ENCODE measurements at regions not wholly inside any gene's neighbourhood (a gene's known extent, or its start where the extent isn't known, plus 50 kb on each side); places are given as distances from the start of the nearest gene placed in this dataset.

GRCh38 chr16:66007717-66008116, 358.8 kb upstream of the CDH5 start:
- no peaks in the 10 kb centered on the region for H3K9me3 ChIP-seq
- no peaks in the 10 kb centered on the region for H3K36me3 ChIP-seq
- H3K4me1 ChIP-seq = no peaks in the 10 kb centered on the region
- DNase-seq = no peak
- WGBS, 2 donors = 64 to 72% methylated on average over 6 of the region's 6 CpGs
- no peak overlapping the region for H3K4me3 ChIP-seq (replicated peaks in 1 of 3)
- intact Hi-C loops (cut with DNase I) = no loop called here
- H3K27me3 ChIP-seq = no peaks in the 10 kb centered on the region
- no peak overlapping the region for H3K27ac ChIP-seq
- TF ChIP-seq POLR2A (IDR thresholded peaks at IDR 0.05) = no peak
- TF ChIP-seq, protein P1, sequence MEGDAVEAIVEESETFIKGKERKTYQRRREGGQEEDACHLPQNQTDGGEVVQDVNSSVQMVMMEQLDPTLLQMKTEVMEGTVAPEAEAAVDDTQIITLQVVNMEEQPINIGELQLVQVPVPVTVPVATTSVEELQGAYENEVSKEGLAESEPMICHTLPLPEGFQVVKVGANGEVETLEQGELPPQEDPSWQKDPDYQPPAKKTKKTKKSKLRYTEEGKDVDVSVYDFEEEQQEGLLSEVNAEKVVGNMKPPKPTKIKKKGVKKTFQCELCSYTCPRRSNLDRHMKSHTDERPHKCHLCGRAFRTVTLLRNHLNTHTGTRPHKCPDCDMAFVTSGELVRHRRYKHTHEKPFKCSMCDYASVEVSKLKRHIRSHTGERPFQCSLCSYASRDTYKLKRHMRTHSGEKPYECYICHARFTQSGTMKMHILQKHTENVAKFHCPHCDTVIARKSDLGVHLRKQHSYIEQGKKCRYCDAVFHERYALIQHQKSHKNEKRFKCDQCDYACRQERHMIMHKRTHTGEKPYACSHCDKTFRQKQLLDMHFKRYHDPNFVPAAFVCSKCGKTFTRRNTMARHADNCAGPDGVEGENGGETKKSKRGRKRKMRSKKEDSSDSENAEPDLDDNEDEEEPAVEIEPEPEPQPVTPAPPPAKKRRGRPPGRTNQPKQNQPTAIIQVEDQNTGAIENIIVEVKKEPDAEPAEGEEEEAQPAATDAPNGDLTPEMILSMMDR (IDR thresholded peaks at IDR 0.05) = no peak

DNA sequence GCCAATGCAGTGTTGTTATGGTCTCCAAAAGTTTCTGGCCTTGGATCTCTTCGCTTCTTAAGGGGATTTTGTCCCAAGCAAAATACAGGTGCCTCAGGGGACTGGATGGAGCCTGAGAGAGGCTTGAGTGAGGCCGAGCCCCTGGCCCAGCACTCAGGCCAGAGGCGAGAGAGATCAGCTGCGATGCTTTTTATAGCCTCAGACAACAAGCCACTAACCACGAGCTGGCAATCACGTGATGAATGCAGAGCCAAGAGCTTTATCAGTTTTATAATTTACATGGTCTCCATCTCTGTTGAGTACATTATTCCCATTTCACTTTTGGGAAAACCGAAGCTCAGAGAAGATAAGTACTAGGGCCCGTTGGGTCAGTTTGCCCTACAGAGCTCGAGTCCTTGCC, 360.0 kb upstream of the CDH5 start:
- 76 to 89% methylated on average over 9 of the region's 9 CpGs for WGBS, 2 donors
- Histone ChIP-seq H3K27ac (no peak overlapping the region), H3K4me3 (replicated peaks in 1 of 3) (no peak overlapping the region), H3K27me3 (no peaks in the 10 kb centered on the region), H3K9me3 (no peaks in the 10 kb centered on the region), H3K36me3 (no peaks in the 10 kb centered on the region), H3K4me1 (no peaks in the 10 kb centered on the region)
- TF ChIP-seq, protein P1 (IDR thresholded peaks at IDR 0.05) = no peak
- TF ChIP-seq POLR2A (IDR thresholded peaks at IDR 0.05) = no peak
- intact Hi-C loops (cut with DNase I) = no loop called here
- DNase-seq = no peak

GRCh38 chr16:66004699-66005098, 361.8 kb upstream of the CDH5 start:
- intact Hi-C loops (cut with DNase I) = no loop called here

GRCh38 chr16:66003201-66003600, 363.3 kb upstream of the CDH5 start:
- H3K4me1 ChIP-seq = no peaks in the 10 kb centered on the region
- H3K9me3 ChIP-seq = no peaks in the 10 kb centered on the region
- WGBS, 2 donors = 90 to 93% methylated on average over 2 of the region's 2 CpGs
- TF ChIP-seq, protein P1 (IDR thresholded peaks at IDR 0.05) = no peak
- no peak for TF ChIP-seq POLR2A (IDR thresholded peaks at IDR 0.05)
- H3K27ac ChIP-seq = no peak overlapping the region
- no peak overlapping the region for H3K4me3 ChIP-seq (replicated peaks in 1 of 3)
- intact Hi-C loops (cut with DNase I) = no loop called here
- H3K36me3 ChIP-seq = no peaks in the 10 kb centered on the region
- no peak for DNase-seq
- no peaks in the 10 kb centered on the region for H3K27me3 ChIP-seq

More at GRCh38 chr16:66004699-66005098, 361.8 kb upstream of the CDH5 start:
- Histone ChIP-seq H3K4me3 (replicated peaks in 1 of 3) (no peak overlapping the region), H3K27me3 (no peaks in the 10 kb centered on the region), H3K4me1 (no peaks in the 10 kb centered on the region), H3K9me3 (no peaks in the 10 kb centered on the region), H3K36me3 (no peaks in the 10 kb centered on the region), H3K27ac (no peak overlapping the region)
- WGBS, 2 donors = 74 to 76% methylated on average over 3 of the region's 3 CpGs
- TF ChIP-seq, protein P1 (IDR thresholded peaks at IDR 0.05) = no peak
- no peak for TF ChIP-seq POLR2A (IDR thresholded peaks at IDR 0.05)
- DNase-seq = no peak

DNA sequence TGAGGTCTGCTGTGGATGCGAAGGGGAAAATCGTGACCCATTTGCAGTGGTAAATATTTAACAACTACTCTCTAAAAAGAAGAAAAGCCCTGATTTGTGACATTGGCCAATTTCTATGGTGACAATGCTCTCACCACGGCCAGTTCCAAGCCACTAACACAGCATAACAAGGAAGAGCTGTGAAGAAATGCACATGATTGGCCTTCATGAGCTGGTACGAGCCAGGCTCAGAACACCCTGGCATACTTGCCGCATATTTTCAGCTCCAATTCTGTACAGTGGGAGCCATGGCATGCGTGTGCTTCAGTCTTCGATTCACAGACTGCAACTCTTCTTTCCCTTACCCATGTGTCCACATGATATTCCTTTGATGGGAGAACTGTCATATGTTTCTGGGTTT, 363.9 kb upstream of the CDH5 start:
- intact Hi-C loops (cut with DNase I) = no loop called here

More for the DNA sequence above, 363.9 kb upstream of the CDH5 start:
- Histone ChIP-seq H3K36me3 (no peaks in the 10 kb centered on the region), H3K9me3 (no peaks in the 10 kb centered on the region), H3K27ac (no peak overlapping the region), H3K27me3 (no peaks in the 10 kb centered on the region), H3K4me3 (replicated peaks in 1 of 3) (no peak overlapping the region), H3K4me1 (no peaks in the 10 kb centered on the region)
- no peak for DNase-seq
- 89 to 93% methylated on average over 7 of the region's 7 CpGs for WGBS, 2 donors
- TF ChIP-seq, protein P1 (IDR thresholded peaks at IDR 0.05) = no peak
- no peak for TF ChIP-seq POLR2A (IDR thresholded peaks at IDR 0.05)
